ENCODE measurements at regions not wholly inside any gene's neighbourhood (a gene's known extent, or its start where the extent isn't known, plus 50 kb on each side); places are given as distances from the start of the nearest gene placed in this dataset.

DNA sequence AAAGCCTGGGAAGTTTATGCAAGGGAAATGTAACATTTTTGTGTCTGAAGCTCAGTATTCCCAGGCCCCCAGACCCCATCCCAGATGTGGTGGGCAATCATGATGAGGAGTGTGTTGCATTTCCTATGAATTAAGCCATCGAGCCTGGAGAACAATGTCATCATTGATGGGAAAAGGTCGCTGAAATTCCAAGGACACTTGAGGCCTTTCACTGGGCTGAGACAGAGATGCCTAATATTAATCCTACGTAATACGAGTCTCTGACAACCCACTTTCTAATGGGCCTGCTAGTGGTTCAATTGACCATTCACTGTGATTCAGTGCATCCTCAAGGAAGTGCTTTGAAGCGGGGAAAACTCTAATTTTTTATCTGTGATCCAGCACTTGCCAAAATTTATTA is 291.6 kb downstream of the PLPP3 start:
- no peak for TF ChIP-seq POLR2A (IDR thresholded peaks at IDR 0.05; ENCODE audit: low read length)
- no peak for TF ChIP-seq GATA1 (IDR thresholded peaks at IDR 0.05; ENCODE audit: low read depth, low read length)

Data from erythroblast (primary cell).